Breast epithelium (tissue), 4 donors: ENCODE measurements at regions not wholly inside any gene's neighbourhood (a gene's known extent, or its start where the extent isn't known, plus 50 kb on each side); places are given as distances from the start of the nearest gene placed in this dataset.
"Not testable (repeated sequence)": the region's sequence is repeated elsewhere in the genome, so short reads cannot be mapped to it uniquely, and the experiment has no call there.

Source experiments
- DNase-seq, 2 donors: peaks; one replicate each; pipeline ENCODE4 v3.0.0-alpha.2; 2019; ENCODE audit warnings: low spot score in 2 of 2
- H3K27ac ChIP-seq, 2 donors: fragments of 200-600 bp; sonication (generic) in 1 of 2; one replicate each; pipeline ENCODE4 v1.5.1; 2016 to 2019; ENCODE audit warnings: mild to moderate bottlenecking in 1 of 2
- H3K27me3 ChIP-seq, 2 donors: fragments of 200-600 bp; sonication (generic) in 1 of 2; one replicate each; pipeline versions ENCODE4 v1.5.1 to v1.6.0; 2017 to 2019; ENCODE audit warnings: control low read depth in 1 of 2, mild to moderate bottlenecking in 1 of 2
- H3K36me3 ChIP-seq: fragments of 200-600 bp; one replicate; pipeline ENCODE4 v1.5.1; 2019
- H3K4me1 ChIP-seq, 2 donors: fragments of 200-600 bp; sonication (generic); one replicate each; pipeline ENCODE4 v1.5.1; 2016 to 2019; ENCODE audit warnings: control low read depth in 1 of 2
- H3K4me3 ChIP-seq, 3 donors: fragments of 200-600 bp; sonication (generic); 1 replicate in 2 of 3; 2 replicates in 1 of 3; pipeline ENCODE4 v1.5.1; 2016 to 2019; ENCODE audit warnings: mild to moderate bottlenecking in 3 of 3, moderate library complexity in 2 of 3
- H3K9me3 ChIP-seq, 2 donors: fragments of 200-600 bp; sonication (generic) in 1 of 2; one replicate each; pipeline ENCODE4 v1.5.1; 2016 to 2019; ENCODE audit warnings: control low read depth in 1 of 2
- POLR2A ChIP-seq: fragments of 450-650 bp; IDR thresholded peaks from one replicate; pipeline ENCODE4 v1.6.1; 2016; ENCODE audit warnings: antibody characterized with exemption, mild to moderate bottlenecking, moderate library complexity
- POLR2AphosphoS5 ChIP-seq, 3 donors: sonication (generic); formaldehyde crosslinking; IDR thresholded peaks; one replicate each; pipeline ENCODE4 v1.6.1; 2017; ENCODE audit warnings: antibody characterized with exemption in 3 of 3
- intact Hi-C: fragments of 100-400 bp; cut with DNase I; formaldehyde crosslinking; loops from one replicate; pipeline ENCODE4 v1.15.1; 2023; ENCODE audit warnings: low total_unique reads
- TF ChIP-seq, protein P1 (sequence below), 3 donors: fragments of 450-650 bp; IDR thresholded peaks; one replicate each; pipeline ENCODE4 v1.5.1; 2016 to 2017; ENCODE audit warnings: antibody characterized with exemption in 3 of 3, mild to moderate bottlenecking in 3 of 3, moderate library complexity in 3 of 3

DNA sequence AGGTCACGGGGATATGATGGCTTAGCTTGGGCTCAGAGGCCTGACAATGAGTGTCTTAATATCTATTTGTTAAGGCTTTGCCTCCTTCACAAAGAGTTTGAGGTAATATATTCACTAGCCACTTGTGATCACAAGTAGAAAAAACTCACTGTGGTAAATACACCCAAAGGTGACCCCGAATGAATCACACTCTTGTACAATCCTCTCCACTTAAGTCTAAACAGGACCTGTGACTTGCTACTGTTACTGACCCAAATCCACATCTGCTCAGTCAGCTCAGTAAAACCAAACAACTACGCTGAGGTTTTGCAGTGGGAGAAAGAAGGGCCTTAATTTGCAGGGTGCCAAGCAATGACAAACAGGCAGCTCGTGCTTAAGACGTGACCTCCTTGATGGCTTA is 223.8 kb upstream of the MAGEC2 start:
- no peaks in the 10 kb centered on the region for H3K36me3 ChIP-seq
- no peak overlapping the region for H3K27ac ChIP-seq
- no peaks in the 10 kb centered on the region for H3K9me3 ChIP-seq
- H3K4me3 ChIP-seq: no peak overlapping the region
- H3K4me1 ChIP-seq: no peaks in the 10 kb centered on the region
- intact Hi-C loops: no loop called here
- TF ChIP-seq POLR2AphosphoS5 (IDR thresholded peaks at IDR 0.05): no peak
- TF ChIP-seq, protein P1, sequence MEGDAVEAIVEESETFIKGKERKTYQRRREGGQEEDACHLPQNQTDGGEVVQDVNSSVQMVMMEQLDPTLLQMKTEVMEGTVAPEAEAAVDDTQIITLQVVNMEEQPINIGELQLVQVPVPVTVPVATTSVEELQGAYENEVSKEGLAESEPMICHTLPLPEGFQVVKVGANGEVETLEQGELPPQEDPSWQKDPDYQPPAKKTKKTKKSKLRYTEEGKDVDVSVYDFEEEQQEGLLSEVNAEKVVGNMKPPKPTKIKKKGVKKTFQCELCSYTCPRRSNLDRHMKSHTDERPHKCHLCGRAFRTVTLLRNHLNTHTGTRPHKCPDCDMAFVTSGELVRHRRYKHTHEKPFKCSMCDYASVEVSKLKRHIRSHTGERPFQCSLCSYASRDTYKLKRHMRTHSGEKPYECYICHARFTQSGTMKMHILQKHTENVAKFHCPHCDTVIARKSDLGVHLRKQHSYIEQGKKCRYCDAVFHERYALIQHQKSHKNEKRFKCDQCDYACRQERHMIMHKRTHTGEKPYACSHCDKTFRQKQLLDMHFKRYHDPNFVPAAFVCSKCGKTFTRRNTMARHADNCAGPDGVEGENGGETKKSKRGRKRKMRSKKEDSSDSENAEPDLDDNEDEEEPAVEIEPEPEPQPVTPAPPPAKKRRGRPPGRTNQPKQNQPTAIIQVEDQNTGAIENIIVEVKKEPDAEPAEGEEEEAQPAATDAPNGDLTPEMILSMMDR (IDR thresholded peaks at IDR 0.05): no peak
- no peak for TF ChIP-seq POLR2A
- no peaks in the 10 kb centered on the region for H3K27me3 ChIP-seq
- no peak for DNase-seq

DNA sequence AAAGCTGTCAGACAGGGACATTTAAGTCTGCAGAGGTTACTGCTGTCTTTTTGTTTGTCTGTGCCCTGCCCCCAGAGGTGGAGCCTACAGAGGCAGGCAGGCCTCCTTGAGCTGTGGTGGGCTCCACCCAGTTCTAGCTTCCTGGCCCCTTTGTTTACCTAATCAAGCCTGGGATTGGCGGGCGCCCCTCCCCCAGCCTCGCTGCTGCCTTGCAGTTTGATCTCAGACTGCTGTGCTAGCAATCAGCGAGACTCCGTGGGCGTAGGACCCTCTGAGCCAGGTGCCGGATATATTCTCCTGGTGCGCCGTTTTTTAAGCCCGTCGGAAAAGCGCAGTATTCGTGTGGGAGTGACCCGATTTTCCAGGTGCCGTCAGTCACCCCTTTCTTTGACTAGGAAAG is 185.9 kb upstream of the MAGEC2 start:
- H3K9me3 ChIP-seq, H3K27me3 ChIP-seq, H3K27ac ChIP-seq, H3K4me3 ChIP-seq, DNase-seq, intact Hi-C loops, H3K4me1 ChIP-seq, H3K36me3 ChIP-seq: not testable (repeated sequence)

DNA sequence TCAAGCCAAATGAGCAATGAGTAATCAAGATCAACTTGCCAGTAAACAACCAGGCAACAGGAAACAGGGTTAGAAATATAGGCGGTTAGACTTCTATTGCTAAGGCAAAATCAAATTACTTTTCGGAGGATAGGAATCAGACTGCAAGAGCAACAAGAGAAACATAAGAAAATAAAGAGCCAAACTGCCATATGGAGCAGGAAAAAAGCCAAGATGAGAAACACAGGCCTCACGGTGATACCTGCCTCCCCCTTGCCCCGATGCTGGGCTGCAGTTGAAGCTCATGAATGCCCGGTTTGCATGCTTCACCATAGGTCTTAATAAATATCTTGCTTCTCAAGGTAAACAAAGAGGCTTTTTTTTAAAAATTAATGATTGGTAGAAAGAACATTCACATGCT is 158.4 kb upstream of the MAGEC2 start:
- Histone ChIP-seq H3K4me3 (no peak overlapping the region), H3K27ac (no peak overlapping the region), H3K4me1 (no peaks in the 10 kb centered on the region), H3K9me3 (no peaks in the 10 kb centered on the region), H3K36me3 (no peaks in the 10 kb centered on the region), H3K27me3 (peaks cover 0 to 5% of the 10 kb centered on the region in 2 donors)
- DNase-seq: no peak
- TF ChIP-seq, protein P1 (IDR thresholded peaks at IDR 0.05): no peak
- no peak for TF ChIP-seq POLR2AphosphoS5 (IDR thresholded peaks at IDR 0.05)
- TF ChIP-seq POLR2A: no peak
- intact Hi-C loops: no loop called here

DNA sequence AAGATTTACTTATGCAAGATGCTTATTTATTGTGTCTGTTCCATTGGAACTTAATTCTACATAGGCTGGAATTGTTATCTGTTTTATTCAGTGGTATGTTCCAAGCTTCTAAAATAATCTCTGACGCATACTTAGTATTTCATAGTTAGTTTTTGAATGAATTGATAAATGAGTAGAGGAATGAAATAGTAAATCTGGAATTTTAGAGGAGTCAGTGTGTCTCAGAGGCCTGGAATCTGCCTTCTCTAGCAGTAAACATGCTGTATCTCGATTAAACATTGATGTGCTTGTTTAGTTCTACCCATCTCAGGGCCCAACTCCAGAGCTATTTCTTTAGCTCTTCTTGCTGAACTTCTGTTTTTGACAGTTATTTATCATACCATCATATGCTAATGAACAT is 154.2 kb upstream of the MAGEC2 start:
- Histone ChIP-seq H3K9me3 (no peaks in the 10 kb centered on the region), H3K4me1 (no peaks in the 10 kb centered on the region), H3K4me3 (no peak overlapping the region), H3K27ac (no peak overlapping the region), H3K36me3 (no peaks in the 10 kb centered on the region), H3K27me3 (peaks cover 0 to 5% of the 10 kb centered on the region in 2 donors)
- no peak for DNase-seq
- no peak for TF ChIP-seq POLR2A
- TF ChIP-seq, protein P1 (IDR thresholded peaks at IDR 0.05): no peak
- no peak for TF ChIP-seq POLR2AphosphoS5 (IDR thresholded peaks at IDR 0.05)
- intact Hi-C loops: no loop called here

DNA sequence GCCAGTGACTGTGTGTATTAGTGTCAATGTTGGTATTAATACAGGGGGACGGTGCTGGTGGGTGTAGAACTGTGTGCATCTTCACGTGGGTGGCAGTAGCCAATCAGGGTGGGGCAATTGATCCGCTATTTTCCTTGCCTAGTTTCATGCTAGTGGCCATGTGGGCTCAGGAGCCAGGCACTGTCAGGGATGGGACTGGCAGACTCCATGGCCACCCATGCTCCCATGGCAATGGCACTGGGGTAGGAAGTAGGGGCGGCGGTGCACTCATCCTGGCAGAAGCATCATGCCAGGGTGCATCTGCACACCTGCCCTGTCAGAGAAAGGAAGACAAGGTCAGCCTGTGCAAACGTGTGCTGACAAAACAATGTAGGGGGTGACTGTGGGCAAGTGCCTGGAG is 122.1 kb upstream of the MAGEC2 start:
- DNase-seq: no peak
- intact Hi-C loops: no loop called here
- H3K4me3 ChIP-seq: no peak overlapping the region
- peaks cover 0 to 20% of the 10 kb centered on the region in 2 donors for H3K27me3 ChIP-seq
- no peaks in the 10 kb centered on the region for H3K9me3 ChIP-seq
- no peaks in the 10 kb centered on the region for H3K36me3 ChIP-seq
- TF ChIP-seq POLR2AphosphoS5 (IDR thresholded peaks at IDR 0.05) (no peak), POLR2A (no peak)
- TF ChIP-seq, protein P1 (IDR thresholded peaks at IDR 0.05): no peak
- H3K4me1 ChIP-seq: no peaks in the 10 kb centered on the region
- no peak overlapping the region for H3K27ac ChIP-seq

DNA sequence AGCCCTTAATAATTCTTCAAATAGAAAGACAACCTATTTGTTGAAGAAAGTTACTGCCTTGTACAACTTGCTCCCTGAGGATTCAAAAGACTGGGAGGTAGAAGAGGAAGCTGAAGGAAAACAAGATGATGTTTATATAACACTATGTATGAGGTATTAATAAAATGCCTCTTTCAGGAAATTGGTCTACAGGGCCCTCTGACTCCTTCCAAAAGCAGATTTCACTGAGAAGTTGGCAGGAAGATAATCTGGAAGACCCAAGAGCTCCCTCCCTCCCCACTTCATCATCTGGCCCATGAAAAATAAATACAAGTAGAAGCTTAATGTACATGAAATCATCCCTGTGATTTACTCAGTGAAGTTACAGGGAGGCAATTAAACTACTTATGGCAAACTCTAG is 107.5 kb upstream of the MAGEC2 start:
- intact Hi-C loops: no loop called here
- Histone ChIP-seq H3K4me1 (no peaks in the 10 kb centered on the region), H3K36me3 (no peaks in the 10 kb centered on the region), H3K27ac (no peak overlapping the region), H3K27me3 (no peaks in the 10 kb centered on the region), H3K9me3 (no peaks in the 10 kb centered on the region), H3K4me3 (no peak overlapping the region)
- DNase-seq: no peak
- TF ChIP-seq POLR2AphosphoS5 (IDR thresholded peaks at IDR 0.05) (no peak), POLR2A (no peak)
- TF ChIP-seq, protein P1 (IDR thresholded peaks at IDR 0.05): no peak
